ENCODE measurements at regions not wholly inside any gene's neighbourhood (a gene's known extent, or its start where the extent isn't known, plus 50 kb on each side); places are given as distances from the start of the nearest gene placed in this dataset.

DNA sequence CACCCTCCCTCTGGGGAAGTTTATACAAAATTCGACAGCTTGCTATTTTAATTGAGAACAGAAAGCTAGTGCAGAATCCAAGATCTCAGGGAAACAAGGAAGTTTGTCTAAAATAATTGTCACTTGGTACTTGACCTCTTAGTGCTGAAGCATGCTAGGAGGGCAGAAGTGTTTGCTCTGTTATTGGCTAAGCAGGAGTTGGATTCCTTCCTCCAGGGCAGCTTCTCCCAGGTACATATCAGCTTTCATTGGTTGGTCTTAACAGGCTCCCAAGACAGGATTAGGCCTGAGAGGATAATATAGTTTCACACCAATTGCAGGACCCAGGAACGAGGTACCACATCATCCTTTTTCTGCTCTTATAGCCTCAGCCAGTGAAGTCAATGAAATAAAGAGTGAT, 432.8 kb downstream of the IRX1 start:
- TF ChIP-seq, protein P1, sequence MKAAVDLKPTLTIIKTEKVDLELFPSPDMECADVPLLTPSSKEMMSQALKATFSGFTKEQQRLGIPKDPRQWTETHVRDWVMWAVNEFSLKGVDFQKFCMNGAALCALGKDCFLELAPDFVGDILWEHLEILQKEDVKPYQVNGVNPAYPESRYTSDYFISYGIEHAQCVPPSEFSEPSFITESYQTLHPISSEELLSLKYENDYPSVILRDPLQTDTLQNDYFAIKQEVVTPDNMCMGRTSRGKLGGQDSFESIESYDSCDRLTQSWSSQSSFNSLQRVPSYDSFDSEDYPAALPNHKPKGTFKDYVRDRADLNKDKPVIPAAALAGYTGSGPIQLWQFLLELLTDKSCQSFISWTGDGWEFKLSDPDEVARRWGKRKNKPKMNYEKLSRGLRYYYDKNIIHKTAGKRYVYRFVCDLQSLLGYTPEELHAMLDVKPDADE (IDR thresholded peaks at IDR 0.05), result no peak
- TF ChIP-seq, protein P2, sequence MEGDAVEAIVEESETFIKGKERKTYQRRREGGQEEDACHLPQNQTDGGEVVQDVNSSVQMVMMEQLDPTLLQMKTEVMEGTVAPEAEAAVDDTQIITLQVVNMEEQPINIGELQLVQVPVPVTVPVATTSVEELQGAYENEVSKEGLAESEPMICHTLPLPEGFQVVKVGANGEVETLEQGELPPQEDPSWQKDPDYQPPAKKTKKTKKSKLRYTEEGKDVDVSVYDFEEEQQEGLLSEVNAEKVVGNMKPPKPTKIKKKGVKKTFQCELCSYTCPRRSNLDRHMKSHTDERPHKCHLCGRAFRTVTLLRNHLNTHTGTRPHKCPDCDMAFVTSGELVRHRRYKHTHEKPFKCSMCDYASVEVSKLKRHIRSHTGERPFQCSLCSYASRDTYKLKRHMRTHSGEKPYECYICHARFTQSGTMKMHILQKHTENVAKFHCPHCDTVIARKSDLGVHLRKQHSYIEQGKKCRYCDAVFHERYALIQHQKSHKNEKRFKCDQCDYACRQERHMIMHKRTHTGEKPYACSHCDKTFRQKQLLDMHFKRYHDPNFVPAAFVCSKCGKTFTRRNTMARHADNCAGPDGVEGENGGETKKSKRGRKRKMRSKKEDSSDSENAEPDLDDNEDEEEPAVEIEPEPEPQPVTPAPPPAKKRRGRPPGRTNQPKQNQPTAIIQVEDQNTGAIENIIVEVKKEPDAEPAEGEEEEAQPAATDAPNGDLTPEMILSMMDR (conservative IDR thresholded peaks at IDR 0.05; ENCODE audit: low read depth in 2 of 2), result no peak
- TF ChIP-seq POLR2AphosphoS5 (IDR thresholded peaks at IDR 0.05; ENCODE audit: low read depth), result no peak
- no peak for TF ChIP-seq EZH2 (IDR thresholded peaks at IDR 0.05; ENCODE audit: low read depth, unreplicated experiment)
- TF ChIP-seq CREB1 (CRISPR knock-in tag; IDR thresholded peaks at IDR 0.05; ENCODE audit: low read depth), result no peak
- no peak for TF ChIP-seq NANOG (IDR thresholded peaks at IDR 0.05; ENCODE audit: borderline replicate concordance)
- TF ChIP-seq, protein P3, sequence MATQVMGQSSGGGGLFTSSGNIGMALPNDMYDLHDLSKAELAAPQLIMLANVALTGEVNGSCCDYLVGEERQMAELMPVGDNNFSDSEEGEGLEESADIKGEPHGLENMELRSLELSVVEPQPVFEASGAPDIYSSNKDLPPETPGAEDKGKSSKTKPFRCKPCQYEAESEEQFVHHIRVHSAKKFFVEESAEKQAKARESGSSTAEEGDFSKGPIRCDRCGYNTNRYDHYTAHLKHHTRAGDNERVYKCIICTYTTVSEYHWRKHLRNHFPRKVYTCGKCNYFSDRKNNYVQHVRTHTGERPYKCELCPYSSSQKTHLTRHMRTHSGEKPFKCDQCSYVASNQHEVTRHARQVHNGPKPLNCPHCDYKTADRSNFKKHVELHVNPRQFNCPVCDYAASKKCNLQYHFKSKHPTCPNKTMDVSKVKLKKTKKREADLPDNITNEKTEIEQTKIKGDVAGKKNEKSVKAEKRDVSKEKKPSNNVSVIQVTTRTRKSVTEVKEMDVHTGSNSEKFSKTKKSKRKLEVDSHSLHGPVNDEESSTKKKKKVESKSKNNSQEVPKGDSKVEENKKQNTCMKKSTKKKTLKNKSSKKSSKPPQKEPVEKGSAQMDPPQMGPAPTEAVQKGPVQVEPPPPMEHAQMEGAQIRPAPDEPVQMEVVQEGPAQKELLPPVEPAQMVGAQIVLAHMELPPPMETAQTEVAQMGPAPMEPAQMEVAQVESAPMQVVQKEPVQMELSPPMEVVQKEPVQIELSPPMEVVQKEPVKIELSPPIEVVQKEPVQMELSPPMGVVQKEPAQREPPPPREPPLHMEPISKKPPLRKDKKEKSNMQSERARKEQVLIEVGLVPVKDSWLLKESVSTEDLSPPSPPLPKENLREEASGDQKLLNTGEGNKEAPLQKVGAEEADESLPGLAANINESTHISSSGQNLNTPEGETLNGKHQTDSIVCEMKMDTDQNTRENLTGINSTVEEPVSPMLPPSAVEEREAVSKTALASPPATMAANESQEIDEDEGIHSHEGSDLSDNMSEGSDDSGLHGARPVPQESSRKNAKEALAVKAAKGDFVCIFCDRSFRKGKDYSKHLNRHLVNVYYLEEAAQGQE (IDR thresholded peaks at IDR 0.05; ENCODE audit: unreplicated experiment), result no peak
- TF ChIP-seq EZH2phosphoT487 (IDR thresholded peaks at IDR 0.05; ENCODE audit: unreplicated experiment), result no peak

Data from GM23338 (cell line).